Retina (tissue), 1 donor: ENCODE measurements at regions not wholly inside any gene's neighbourhood (a gene's known extent, or its start where the extent isn't known, plus 50 kb on each side); places are given as distances from the start of the nearest gene placed in this dataset.
"Not testable (repeated sequence)": the region's sequence is repeated elsewhere in the genome, so short reads cannot be mapped to it uniquely, and the experiment has no call there.

Experiments used
- DNase-seq: peaks from one replicate; pipeline ENCODE4 v3.0.0-alpha.2; 2016

GRCh38 chr17:73859439-73860008, 215.3 kb upstream of the SDK2 start:
- DNase-seq, result not testable (repeated sequence)

- no peak for DNase-seq
These were observed 217.3 kb upstream of the SDK2 start for GRCh38 chr17:73861543-73861942.

- no peak for DNase-seq
These were observed 219.7 kb upstream of the SDK2 start for GRCh38 chr17:73863761-73864535.

- DNase-seq, result no peak
These were observed 221.6 kb upstream of the SDK2 start for GRCh38 chr17:73865831-73866230.

GRCh38 chr17:73867056-73867455, 222.8 kb upstream of the SDK2 start:
- DNase-seq, result no peak

- no peak for DNase-seq
These were observed 225.8 kb upstream of the SDK2 start for GRCh38 chr17:73870068-73870467.

- DNase-seq, result no peak
These were observed 226.2 kb upstream of the SDK2 start for GRCh38 chr17:73870473-73870872.

GRCh38 chr17:73872816-73873215, 228.6 kb upstream of the SDK2 start:
- DNase-seq, result no peak

GRCh38 chr17:73874008-73874720, 229.9 kb upstream of the SDK2 start:
- DNase-seq, result no peak

- no peak for DNase-seq
These were observed 231.1 kb upstream of the SDK2 start for GRCh38 chr17:73875346-73875745.

GRCh38 chr17:73877962-73878361, 233.7 kb upstream of the SDK2 start:
- no peak for DNase-seq

GRCh38 chr17:73878923-73879322, 234.7 kb upstream of the SDK2 start:
- DNase-seq, result no peak

GRCh38 chr17:73879987-73880386, 235.7 kb upstream of the SDK2 start:
- DNase-seq, result no peak

GRCh38 chr17:73882590-73882989, 238.3 kb upstream of the SDK2 start:
- no peak for DNase-seq

GRCh38 chr17:73883175-73883574, 238.9 kb upstream of the SDK2 start:
- DNase-seq, result no peak

GRCh38 chr17:73887739-73888138, 243.5 kb upstream of the SDK2 start:
- DNase-seq, result no peak

- DNase-seq, result no peak
These were observed 244.6 kb upstream of the SDK2 start for GRCh38 chr17:73888862-73889261.

- no peak for DNase-seq
These were observed 245.2 kb upstream of the SDK2 start for GRCh38 chr17:73889439-73889838.

GRCh38 chr17:73890831-73891405, 246.7 kb upstream of the SDK2 start:
- DNase-seq, result no peak

GRCh38 chr17:73895157-73895556, 250.9 kb upstream of the SDK2 start:
- DNase-seq, result no peak

- no peak for DNase-seq
These were observed 252.7 kb upstream of the SDK2 start for GRCh38 chr17:73896966-73897365.

- DNase-seq, result no peak
These were observed 255.6 kb upstream of the SDK2 start for GRCh38 chr17:73899839-73900238.

GRCh38 chr17:73900516-73900915, 256.3 kb upstream of the SDK2 start:
- no peak for DNase-seq

GRCh38 chr17:73901249-73901648, 257.0 kb upstream of the SDK2 start:
- no peak for DNase-seq
